Large intestine (tissue), 3 donors: ENCODE measurements at regions not wholly inside any gene's neighbourhood (a gene's known extent, or its start where the extent isn't known, plus 50 kb on each side); places are given as distances from the start of the nearest gene placed in this dataset.

ENCODE experiments used
- DNase-seq, 2 donors: peaks; one replicate each; pipeline versions ENCODE4 v3.0.0 to v3.0.0-alpha.2; 2013
- H3K27ac ChIP-seq: one replicate; pipeline ENCODE4 v1.5.1; 2013; ENCODE audit warnings: low read length
- H3K27me3 ChIP-seq: 2 replicates; pipeline ENCODE4 v1.6.1; 2013; ENCODE audit warnings: low read length; ENCODE audit not compliant: control insufficient read depth, insufficient read depth
- H3K36me3 ChIP-seq: 2 replicates; pipeline ENCODE4 v1.6.1; 2013; ENCODE audit warnings: low read length; ENCODE audit not compliant: control insufficient read depth, insufficient read depth
- H3K4me1 ChIP-seq: one replicate; pipeline ENCODE4 v1.6.1; 2013; ENCODE audit warnings: low read length; ENCODE audit not compliant: control insufficient read depth, insufficient read depth
- H3K4me3 ChIP-seq: one replicate; pipeline ENCODE4 v1.5.1; 2013; ENCODE audit warnings: low read length
- H3K9me3 ChIP-seq: one replicate; pipeline ENCODE4 v1.6.1; 2013; ENCODE audit warnings: mild to moderate bottlenecking, low read depth, low read length, moderate library complexity; ENCODE audit not compliant: control insufficient read depth
- WGBS: methylation state at CpG from one replicate; pipeline ENCODE4 v1.1.5; 2013; ENCODE audit warnings: low lambda C conversion rate; ENCODE audit not compliant: insufficient coverage; 5-methylcytosine and 5-hydroxymethylcytosine counted together

DNA sequence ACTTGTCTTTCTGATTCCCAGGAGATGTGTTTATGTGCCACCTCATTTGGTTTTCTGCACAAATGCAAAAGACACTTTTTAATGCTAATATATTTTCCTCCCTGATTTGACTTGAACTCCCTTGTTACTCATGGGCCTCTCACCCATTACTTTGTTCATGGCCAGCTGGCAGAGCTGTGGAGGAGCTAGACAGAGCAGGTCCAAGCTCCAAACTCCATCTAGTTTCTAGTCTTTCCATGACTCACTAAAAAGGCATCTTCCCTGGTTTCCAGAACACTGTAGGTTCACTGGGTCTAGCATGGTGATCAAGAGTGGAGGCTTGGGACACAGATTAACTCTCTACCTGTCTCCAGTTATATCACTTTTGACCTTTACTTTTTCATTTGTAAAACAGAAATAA is 161.0 kb upstream of the SLC28A3 start:
- DNase-seq = no peak

DNA sequence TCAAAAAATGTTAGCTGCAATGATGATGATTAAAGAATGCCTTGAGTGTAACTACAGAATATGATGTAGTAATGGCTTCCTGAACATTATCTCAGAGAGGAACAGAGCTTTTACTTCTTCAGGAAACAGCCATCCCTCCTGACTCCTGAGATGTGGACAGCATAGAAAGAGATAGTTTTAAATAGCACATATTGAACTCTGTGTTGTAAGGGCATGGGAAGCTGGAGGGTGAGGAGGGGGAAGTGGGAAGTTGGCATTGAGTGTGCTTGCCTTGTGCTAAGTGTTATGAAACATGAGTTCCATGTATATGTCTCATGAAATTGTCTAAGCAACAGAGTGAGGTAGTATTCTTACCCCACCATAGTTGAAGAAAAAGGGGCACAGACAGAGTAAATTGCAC is 161.5 kb upstream of the SLC28A3 start:
- Histone ChIP-seq H3K4me3 (no peak overlapping the region), H3K27ac (no peak overlapping the region), H3K36me3 (no peaks in the 10 kb centered on the region), H3K9me3 (no peaks in the 10 kb centered on the region), H3K4me1 (no peaks in the 10 kb centered on the region), H3K27me3 (no peaks in the 10 kb centered on the region)
- no peak for DNase-seq

More for the DNA sequence above, 161.0 kb upstream of the SLC28A3 start:
- no peaks in the 10 kb centered on the region for H3K9me3 ChIP-seq
- H3K27ac ChIP-seq = no peak overlapping the region
- no peak overlapping the region for H3K4me3 ChIP-seq
- no peaks in the 10 kb centered on the region for H3K4me1 ChIP-seq
- no peaks in the 10 kb centered on the region for H3K27me3 ChIP-seq
- no peaks in the 10 kb centered on the region for H3K36me3 ChIP-seq

DNA sequence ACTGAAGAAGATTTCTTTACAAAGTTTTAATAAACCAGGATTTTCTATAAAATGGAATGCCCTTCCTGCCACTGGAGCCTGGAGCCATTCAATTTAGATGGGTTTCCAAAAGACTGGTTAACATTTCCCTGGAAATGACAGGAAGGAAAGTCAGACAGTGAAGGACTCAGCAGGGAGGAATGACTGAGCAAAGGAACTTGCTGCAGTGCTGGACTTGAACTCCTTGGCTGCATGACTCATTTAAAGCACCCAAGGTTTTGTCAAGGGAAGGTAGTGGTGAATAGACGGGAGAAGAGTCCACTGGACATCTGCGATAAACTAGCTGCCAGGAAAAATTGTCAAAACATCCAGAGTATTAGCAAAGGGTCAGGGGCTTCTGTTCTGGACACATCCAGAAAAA is 163.8 kb upstream of the SLC28A3 start:
- Histone ChIP-seq H3K27ac (no peak overlapping the region), H3K36me3 (no peaks in the 10 kb centered on the region), H3K27me3 (no peaks in the 10 kb centered on the region), H3K9me3 (no peaks in the 10 kb centered on the region), H3K4me3 (no peak overlapping the region), H3K4me1 (no peaks in the 10 kb centered on the region)
- DNase-seq = no peak
- WGBS = 100% methylated on average over 1 of the region's 2 CpGs

DNA sequence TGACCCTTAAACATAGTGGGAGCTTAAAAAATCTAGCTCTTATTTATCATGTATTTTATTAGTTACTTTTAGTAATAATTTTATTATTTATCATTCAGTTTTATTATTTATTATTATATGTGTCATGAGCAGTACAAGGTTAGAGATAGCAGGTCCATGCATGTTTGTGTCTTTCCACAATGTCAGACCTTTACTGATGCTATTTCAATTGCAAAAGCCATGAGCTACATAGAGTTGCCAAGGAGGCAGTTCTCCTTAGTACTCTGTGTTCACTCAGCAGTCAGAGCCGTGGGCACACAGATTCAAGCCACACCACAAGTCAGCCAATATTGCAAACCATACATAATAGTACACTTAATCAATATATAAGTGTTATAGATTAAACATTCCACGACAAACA is 157.9 kb upstream of the NTRK2 start:
- Histone ChIP-seq H3K27ac (no peak overlapping the region), H3K4me3 (no peak overlapping the region), H3K27me3 (no peaks in the 10 kb centered on the region), H3K9me3 (no peaks in the 10 kb centered on the region), H3K36me3 (no peaks in the 10 kb centered on the region), H3K4me1 (no peaks in the 10 kb centered on the region)
- no CpG with 5 or more reads among the region's 2 CpGs for WGBS
- DNase-seq = no peak

DNA sequence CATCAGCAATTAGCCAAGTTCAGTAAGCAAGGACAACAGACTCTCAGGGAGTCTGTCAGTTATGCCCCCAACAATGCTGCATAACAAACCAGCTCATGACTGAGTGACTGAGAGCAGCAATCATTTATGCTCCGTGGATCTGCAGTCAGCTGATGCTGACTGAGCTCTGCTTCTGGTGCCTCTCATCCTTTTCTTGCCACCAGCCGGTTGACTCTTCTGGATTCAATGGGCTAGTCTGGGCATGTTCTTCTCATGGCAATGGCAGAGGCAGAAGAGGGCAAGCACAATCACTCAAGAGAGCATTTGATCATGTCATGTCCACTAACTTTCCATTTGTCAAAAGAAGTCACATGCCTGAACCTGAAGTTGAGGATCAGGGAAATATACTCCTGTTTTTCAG is 157.0 kb upstream of the NTRK2 start:
- DNase-seq = no peak
- H3K9me3 ChIP-seq = no peaks in the 10 kb centered on the region
- H3K27ac ChIP-seq = no peak overlapping the region
- no peak overlapping the region for H3K4me3 ChIP-seq
- H3K27me3 ChIP-seq = no peaks in the 10 kb centered on the region
- no peaks in the 10 kb centered on the region for H3K4me1 ChIP-seq
- no peaks in the 10 kb centered on the region for H3K36me3 ChIP-seq
- WGBS = no CpG with 5 or more reads among the region's 2 CpGs

DNA sequence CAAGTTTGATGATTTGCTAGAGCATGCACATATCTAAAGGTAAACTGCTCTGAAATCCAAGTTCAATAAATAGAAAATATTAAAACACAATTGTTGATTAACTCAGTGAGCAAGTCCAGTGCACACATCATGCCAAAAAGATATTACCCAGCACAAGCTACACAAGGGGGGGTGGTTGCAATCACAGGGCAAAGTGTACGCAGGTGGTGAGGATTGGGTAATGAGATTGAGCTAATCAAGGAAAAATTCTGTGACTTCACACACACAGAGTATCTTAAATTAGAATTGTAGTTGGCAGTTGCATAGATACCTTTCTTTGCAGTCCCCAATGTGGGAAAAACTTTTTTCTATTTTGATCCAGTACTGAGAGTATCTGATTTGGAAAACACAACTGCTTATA is 156.1 kb upstream of the NTRK2 start:
- H3K27me3 ChIP-seq = no peaks in the 10 kb centered on the region
- WGBS = no CpG with 5 or more reads among the region's 1 CpG
- DNase-seq = no peak
- no peaks in the 10 kb centered on the region for H3K9me3 ChIP-seq
- H3K4me1 ChIP-seq = no peaks in the 10 kb centered on the region
- H3K27ac ChIP-seq = no peak overlapping the region
- no peak overlapping the region for H3K4me3 ChIP-seq
- no peaks in the 10 kb centered on the region for H3K36me3 ChIP-seq

DNA sequence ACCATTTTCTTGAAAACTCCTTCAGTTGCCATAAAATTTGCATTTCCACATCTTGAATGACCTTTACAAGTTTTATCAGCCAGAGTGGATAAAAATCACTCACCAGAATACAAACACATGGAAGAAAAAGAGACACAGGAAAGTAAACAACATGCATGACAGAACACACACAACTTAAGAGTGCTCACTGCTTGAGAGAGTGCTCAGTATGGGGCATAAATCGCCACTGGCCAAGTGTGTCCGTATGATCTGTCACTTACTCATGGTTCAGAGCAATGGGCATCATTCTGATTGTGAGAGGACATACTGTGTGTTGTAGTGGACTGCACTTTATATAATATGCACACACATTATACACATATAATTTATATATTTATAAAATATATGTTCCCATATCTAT is 155.6 kb upstream of the NTRK2 start:
- Histone ChIP-seq H3K9me3 (no peaks in the 10 kb centered on the region), H3K27me3 (no peaks in the 10 kb centered on the region), H3K36me3 (no peaks in the 10 kb centered on the region), H3K4me1 (no peaks in the 10 kb centered on the region), H3K4me3 (no peak overlapping the region), H3K27ac (no peak overlapping the region)
- no peak for DNase-seq
- no CpG with 5 or more reads among the region's 2 CpGs for WGBS

DNA sequence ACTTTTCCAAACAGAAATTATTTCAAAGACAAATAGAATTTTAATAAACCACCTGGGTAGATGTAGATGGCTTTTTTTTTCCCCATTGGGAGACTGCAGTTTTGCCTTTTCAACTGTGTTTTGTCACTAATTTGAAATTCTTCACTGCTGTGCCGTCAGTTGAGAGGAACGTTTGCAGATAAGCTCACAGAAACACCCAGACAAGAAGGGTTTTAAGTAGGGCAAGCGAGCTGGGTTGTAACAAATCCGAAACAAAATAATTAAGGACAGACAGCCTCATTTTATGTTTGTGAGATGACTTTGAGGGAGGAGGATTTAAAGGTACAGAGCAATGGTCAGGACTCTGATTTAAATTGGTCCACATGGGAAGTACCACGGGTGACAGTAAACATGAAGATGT is 155.1 kb upstream of the NTRK2 start:
- Histone ChIP-seq H3K4me3 (no peak overlapping the region), H3K4me1 (no peaks in the 10 kb centered on the region), H3K9me3 (no peaks in the 10 kb centered on the region), H3K36me3 (no peaks in the 10 kb centered on the region), H3K27me3 (no peaks in the 10 kb centered on the region), H3K27ac (no peak overlapping the region)
- no peak for DNase-seq
- WGBS = 80% methylated on average over 1 of the region's 5 CpGs

DNA sequence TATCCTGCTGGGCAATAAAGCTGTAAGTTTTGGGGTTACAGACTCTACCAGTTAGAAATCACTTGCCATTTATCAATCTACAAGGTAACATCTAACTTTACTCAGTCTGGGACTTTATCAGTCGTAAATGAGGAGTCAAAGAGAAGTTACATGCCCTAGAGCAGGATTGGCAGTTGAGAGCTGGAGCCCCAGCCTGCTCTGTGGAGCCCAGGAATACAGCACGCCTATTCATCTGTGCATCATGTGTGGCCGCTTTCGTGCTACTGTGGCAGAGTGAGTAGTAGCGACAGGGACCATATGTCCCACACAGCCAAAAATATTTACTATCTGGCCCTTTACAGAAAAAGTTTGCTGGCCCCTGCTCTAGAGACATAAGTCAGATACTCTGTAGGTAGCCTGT is 152.5 kb upstream of the NTRK2 start:
- Histone ChIP-seq H3K9me3 (no peaks in the 10 kb centered on the region), H3K4me3 (no peak overlapping the region), H3K36me3 (no peaks in the 10 kb centered on the region), H3K27me3 (no peaks in the 10 kb centered on the region), H3K4me1 (no peaks in the 10 kb centered on the region), H3K27ac (no peak overlapping the region)
- DNase-seq = no peak
- no CpG with 5 or more reads among the region's 5 CpGs for WGBS

DNA sequence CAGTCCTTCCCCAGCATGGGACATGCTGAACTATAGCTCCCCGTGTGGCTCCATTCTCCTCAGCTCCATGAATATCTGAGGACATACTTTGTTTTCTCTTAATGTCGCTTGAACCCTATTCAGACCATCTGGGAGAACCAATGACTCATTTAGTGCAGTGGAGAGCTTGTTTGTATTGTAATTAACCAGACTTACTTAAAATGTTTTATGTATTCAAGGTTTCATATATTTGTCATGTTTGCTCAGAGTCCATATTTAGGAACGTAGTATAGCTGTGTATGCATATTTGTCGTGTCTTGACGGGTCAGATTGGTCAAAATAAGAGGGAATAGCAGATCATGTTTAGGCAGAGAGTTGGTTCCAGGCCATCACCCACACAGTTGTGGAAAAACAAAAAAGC is 150.1 kb upstream of the NTRK2 start:
- Histone ChIP-seq H3K9me3 (no peaks in the 10 kb centered on the region), H3K4me1 (no peaks in the 10 kb centered on the region), H3K36me3 (no peaks in the 10 kb centered on the region), H3K4me3 (no peak overlapping the region), H3K27me3 (no peaks in the 10 kb centered on the region), H3K27ac (no peak overlapping the region)
- DNase-seq = no peak
- 94% methylated on average over 2 of the region's 5 CpGs for WGBS

DNA sequence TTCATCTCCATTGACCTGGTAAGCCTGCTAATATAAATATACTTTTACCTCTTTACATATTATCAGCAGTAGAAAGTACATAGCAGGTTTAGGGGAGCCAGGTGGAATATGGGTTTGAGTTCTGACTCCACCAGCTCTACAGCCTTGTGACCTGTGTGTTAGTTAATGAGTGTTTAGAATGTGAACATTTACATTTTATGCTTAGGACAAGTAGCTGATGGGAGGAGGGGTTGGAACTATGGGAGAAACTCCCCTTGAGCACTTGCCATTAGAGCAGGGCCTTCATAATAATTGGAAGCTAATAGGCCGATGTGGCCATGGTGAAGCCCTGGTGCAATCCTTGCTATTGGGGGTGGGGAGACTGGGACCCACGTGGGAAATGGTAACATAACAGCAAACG is 148.3 kb upstream of the NTRK2 start:
- Histone ChIP-seq H3K27me3 (no peaks in the 10 kb centered on the region), H3K9me3 (no peaks in the 10 kb centered on the region), H3K36me3 (no peaks in the 10 kb centered on the region), H3K27ac (no peak overlapping the region), H3K4me3 (no peak overlapping the region), H3K4me1 (no peaks in the 10 kb centered on the region)
- no CpG with 5 or more reads among the region's 3 CpGs for WGBS
- no peak for DNase-seq
